Heart left ventricle (tissue), 13 donors: ENCODE measurements at regions not wholly inside any gene's neighbourhood (a gene's known extent, or its start where the extent isn't known, plus 50 kb on each side); places are given as distances from the start of the nearest gene placed in this dataset.

ENCODE experiments used
- POLR2A ChIP-seq, 2 donors: fragments of 450-650 bp; IDR thresholded peaks; one replicate each; pipeline ENCODE4 v1.6.1; 2017; ENCODE audit warnings: antibody characterized with exemption in 2 of 2, mild to moderate bottlenecking in 2 of 2, moderate library complexity in 2 of 2
- TF ChIP-seq, protein P1 (sequence below), 12 donors: fragments of 200-600 bp; sonication (generic) in 4 of 12; IDR thresholded peaks; one replicate each; pipeline versions ENCODE4 v1.5.0 to v1.8.0; 2018 to 2022; ENCODE audit warnings: antibody characterized with exemption in 12 of 12, mild to moderate bottlenecking in 5 of 12
- donor health status: ischemic (EF 13 %, LVEDD 7.1; RV severe dilation, severe dysfunction).
- donor health status: DM: no; HTN: yes; CAD: no.
- donor health status: DM: no; HTN: no; CAD: no.
- donor health status: ischemic (EF 25% LVEDD 6.9; RV normal size, moderate dysfunction).
- donor health status: ischemic (EF 25% LVEDD 5.7; RV mildly dilated, moderate dysfunction).
- donor health status: ischemic (EF 35%, LVEDD 5.7; RV mildly dilated, moderate dysfunction).
- donor health status: nonischemic (EF 11% LVEDD 7.7; RV severe dilation, severe dysfunction).
- donor health status: DM: yes; HTN: yes; CAD: no.
- donor health status: PGD.
- donor health status: ischemic (EF 29% LVEDD 5.4; RV normal size, mild dysfunction).
- donor health status: nonischemic (EF 23%, LVEDD 6.1; RV moderate dilation, normal function).

DNA sequence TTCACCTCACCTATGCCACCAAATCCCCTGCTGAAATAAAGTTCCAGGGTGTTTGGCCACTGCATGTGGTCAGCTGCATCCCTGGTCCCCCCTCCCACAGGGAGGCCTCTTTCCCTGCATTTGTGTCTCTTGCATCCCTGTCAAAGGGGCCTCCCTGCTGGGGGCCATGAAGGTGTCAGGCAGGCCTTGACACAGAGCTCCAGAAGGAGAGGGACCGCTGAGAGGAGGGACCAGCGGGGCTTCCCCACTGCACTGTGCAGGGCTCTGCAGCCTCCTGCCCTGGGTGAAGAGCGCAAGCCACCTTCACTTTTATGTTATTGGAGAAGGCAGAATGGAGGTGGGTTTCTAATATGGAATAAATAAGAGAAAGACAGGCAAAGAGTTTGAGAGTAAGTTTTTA, 230.2 kb downstream of the ANKRD30B start:
- no peak for TF ChIP-seq POLR2A (IDR thresholded peaks at IDR 0.05)
- TF ChIP-seq, protein P1, sequence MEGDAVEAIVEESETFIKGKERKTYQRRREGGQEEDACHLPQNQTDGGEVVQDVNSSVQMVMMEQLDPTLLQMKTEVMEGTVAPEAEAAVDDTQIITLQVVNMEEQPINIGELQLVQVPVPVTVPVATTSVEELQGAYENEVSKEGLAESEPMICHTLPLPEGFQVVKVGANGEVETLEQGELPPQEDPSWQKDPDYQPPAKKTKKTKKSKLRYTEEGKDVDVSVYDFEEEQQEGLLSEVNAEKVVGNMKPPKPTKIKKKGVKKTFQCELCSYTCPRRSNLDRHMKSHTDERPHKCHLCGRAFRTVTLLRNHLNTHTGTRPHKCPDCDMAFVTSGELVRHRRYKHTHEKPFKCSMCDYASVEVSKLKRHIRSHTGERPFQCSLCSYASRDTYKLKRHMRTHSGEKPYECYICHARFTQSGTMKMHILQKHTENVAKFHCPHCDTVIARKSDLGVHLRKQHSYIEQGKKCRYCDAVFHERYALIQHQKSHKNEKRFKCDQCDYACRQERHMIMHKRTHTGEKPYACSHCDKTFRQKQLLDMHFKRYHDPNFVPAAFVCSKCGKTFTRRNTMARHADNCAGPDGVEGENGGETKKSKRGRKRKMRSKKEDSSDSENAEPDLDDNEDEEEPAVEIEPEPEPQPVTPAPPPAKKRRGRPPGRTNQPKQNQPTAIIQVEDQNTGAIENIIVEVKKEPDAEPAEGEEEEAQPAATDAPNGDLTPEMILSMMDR (IDR thresholded peaks at IDR 0.05), result no peak
